Mesenchymal stem cell (in vitro differentiated cells and primary cell): ENCODE measurements at regions not wholly inside any gene's neighbourhood (a gene's known extent, or its start where the extent isn't known, plus 50 kb on each side); places are given as distances from the start of the nearest gene placed in this dataset.

Source experiments
- DNase-seq: peaks from one replicate; pipeline ENCODE4 v3.0.0-alpha.2; 2013
- H2AFZ ChIP-seq: one replicate; pipeline ENCODE4 v1.6.1; 2013; ENCODE audit warnings: low read depth, mild to moderate bottlenecking, control low read depth, inconsistent platforms, low read length, moderate library complexity
- H2AK5ac ChIP-seq: 2 replicates; pipeline ENCODE4 v1.6.1; 2013; ENCODE audit warnings: low read length, moderate library complexity, mild to moderate bottlenecking, inconsistent platforms; ENCODE audit not compliant: severe bottlenecking
- H2BK120ac ChIP-seq: one replicate; pipeline ENCODE4 v1.6.1; 2013; ENCODE audit warnings: low read depth, mild to moderate bottlenecking, inconsistent platforms, low read length, moderate library complexity
- H2BK12ac ChIP-seq, 2 experiments: one replicate each; pipeline ENCODE4 v1.6.1; 2013; ENCODE audit warnings: inconsistent platforms in 2 of 2, low read length in 2 of 2, mild to moderate bottlenecking in 2 of 2, moderate library complexity in 2 of 2, control low read depth in 1 of 2
- H2BK15ac ChIP-seq: one replicate; pipeline ENCODE4 v1.6.1; 2013; ENCODE audit warnings: mild to moderate bottlenecking, low read depth, inconsistent platforms; ENCODE audit not compliant: poor library complexity, severe bottlenecking
- H2BK5ac ChIP-seq: 2 replicates; pipeline ENCODE4 v1.6.1; 2013; ENCODE audit warnings: low read depth, mild to moderate bottlenecking, low read length, control low read depth, inconsistent platforms; ENCODE audit not compliant: poor library complexity, severe bottlenecking
- H3K14ac ChIP-seq, 2 experiments: one replicate each; pipeline ENCODE4 v1.6.1; 2013; ENCODE audit warnings: inconsistent platforms in 2 of 2, low read length in 2 of 2, control low read depth in 1 of 2, mild to moderate bottlenecking in 1 of 2, moderate library complexity in 1 of 2
- H3K18ac ChIP-seq, 2 experiments: one replicate each; pipeline ENCODE4 v1.6.1; 2013; ENCODE audit warnings: inconsistent platforms in 2 of 2, low read length in 2 of 2, control low read depth in 1 of 2, low read depth in 1 of 2, mild to moderate bottlenecking in 1 of 2
- H3K23ac ChIP-seq, 2 experiments: one replicate each; pipeline ENCODE4 v1.6.1; 2013; ENCODE audit warnings: inconsistent platforms in 2 of 2, low read length in 2 of 2, mild to moderate bottlenecking in 2 of 2, moderate library complexity in 2 of 2, control low read depth in 1 of 2
- H3K27ac ChIP-seq: 2 replicates; pipeline ENCODE4 v1.5.1; 2013; ENCODE audit warnings: mild to moderate bottlenecking, moderate library complexity, low read length, control low read depth, inconsistent platforms; ENCODE audit not compliant: poor library complexity, severe bottlenecking
- H3K27me3 ChIP-seq, 2 experiments: 2 replicates each; pipeline versions ENCODE4 v1.6.1 to v1.7.0; 2013; ENCODE audit warnings: low read length in 2 of 2, mild to moderate bottlenecking in 2 of 2, moderate library complexity in 2 of 2, control low read depth in 1 of 2, inconsistent platforms in 1 of 2; ENCODE audit not compliant: control insufficient read depth in 1 of 2, insufficient read depth in 1 of 2
- H3K36me3 ChIP-seq, 2 experiments: 2 replicates each; pipeline versions ENCODE4 v1.6.1 to v1.7.0; 2013; ENCODE audit warnings: low read length in 2 of 2, control low read depth in 1 of 2, inconsistent platforms in 1 of 2, low read depth in 1 of 2, mild to moderate bottlenecking in 1 of 2; ENCODE audit not compliant: insufficient read depth in 2 of 2, control insufficient read depth in 1 of 2
- H3K4ac ChIP-seq, 2 experiments: one replicate each; pipeline ENCODE4 v1.6.1; 2013; ENCODE audit warnings: inconsistent platforms in 2 of 2, low read length in 2 of 2, mild to moderate bottlenecking in 2 of 2, moderate library complexity in 2 of 2, control low read depth in 1 of 2, low read depth in 1 of 2
- H3K4me1 ChIP-seq: 2 replicates; pipeline ENCODE4 v1.6.1; 2013; ENCODE audit warnings: low read depth, low read length, control low read depth; ENCODE audit not compliant: control insufficient read depth, insufficient read depth
- H3K4me2 ChIP-seq: 2 replicates; pipeline ENCODE4 v1.6.1; 2013; ENCODE audit warnings: low read length, mild to moderate bottlenecking, inconsistent platforms; ENCODE audit not compliant: poor library complexity, severe bottlenecking
- H3K4me3 ChIP-seq, 2 experiments: 2 replicates each; pipeline versions ENCODE4 v1.5.1 to v1.7.0; 2013; ENCODE audit warnings: low read length in 2 of 2, mild to moderate bottlenecking in 2 of 2, control low read depth in 1 of 2, low read depth in 1 of 2; ENCODE audit not compliant: insufficient read depth in 1 of 2
- H3K79me1 ChIP-seq: replicated peaks from 2 replicates; pipeline ENCODE4 v1.6.1; 2013; ENCODE audit warnings: mild to moderate bottlenecking, control low read depth, low read length, inconsistent platforms; ENCODE audit not compliant: poor library complexity, severe bottlenecking
- H3K9ac ChIP-seq: 2 replicates; pipeline ENCODE4 v1.7.0; 2013; ENCODE audit warnings: mild to moderate bottlenecking, low read length, moderate library complexity
- H3K9me3 ChIP-seq: 2 replicates; pipeline ENCODE4 v1.7.0; 2013; ENCODE audit warnings: mild to moderate bottlenecking, low read length; ENCODE audit not compliant: control insufficient read depth
- H4K8ac ChIP-seq: one replicate; pipeline ENCODE4 v1.6.1; 2013; ENCODE audit warnings: inconsistent platforms, mild to moderate bottlenecking, low read length, moderate library complexity
- H4K91ac ChIP-seq: one replicate; pipeline ENCODE4 v1.6.1; 2013; ENCODE audit warnings: mild to moderate bottlenecking, low read length, inconsistent platforms
- WGBS: methylation state at CpG from one replicate; pipeline ENCODE4 v1.1.7; 2013; ENCODE audit warnings: mixed read lengths; 5-methylcytosine and 5-hydroxymethylcytosine counted together

GRCh38 chr2:46828491-46829230 lies 86.9 kb downstream of the MCFD2 start:
- H2BK5ac ChIP-seq: no peak overlapping the region
- WGBS: 97% methylated on average over 2 of the region's 2 CpGs
- no peak overlapping the region for H3K4me2 ChIP-seq
- no peak overlapping the region for H4K8ac ChIP-seq
- no peak overlapping the region for H2BK120ac ChIP-seq
- no peaks in the 10 kb centered on the region for H3K36me3 ChIP-seq
- no peak overlapping the region for H2AFZ ChIP-seq
- H3K23ac ChIP-seq: no peak overlapping the region
- H3K4me1 ChIP-seq: peaks cover 27% of the 10 kb centered on the region
- no peak overlapping the region for H3K4ac ChIP-seq
- H3K14ac ChIP-seq: no peak overlapping the region
- H2AK5ac ChIP-seq: no peak overlapping the region
- peaks cover 9% of the 10 kb centered on the region for H3K9me3 ChIP-seq
- no peaks in the 10 kb centered on the region for H3K27me3 ChIP-seq
- DNase-seq: no peak
- H3K9ac ChIP-seq: peak overlapping the region; percentile 53
- no peaks in the 10 kb centered on the region for H3K79me1 ChIP-seq
- H2BK12ac ChIP-seq: peak overlapping the region in 1 of 2 experiments; percentile 64
- peak overlapping the region; percentile 46 to 48 for H3K18ac ChIP-seq
- peak overlapping the region; percentile 54 for H4K91ac ChIP-seq
- H3K27ac ChIP-seq: no peak overlapping the region
- H3K4me3 ChIP-seq: peak overlapping the region in 1 of 2 experiments; percentile 2
- no peak overlapping the region for H2BK15ac ChIP-seq

DNA sequence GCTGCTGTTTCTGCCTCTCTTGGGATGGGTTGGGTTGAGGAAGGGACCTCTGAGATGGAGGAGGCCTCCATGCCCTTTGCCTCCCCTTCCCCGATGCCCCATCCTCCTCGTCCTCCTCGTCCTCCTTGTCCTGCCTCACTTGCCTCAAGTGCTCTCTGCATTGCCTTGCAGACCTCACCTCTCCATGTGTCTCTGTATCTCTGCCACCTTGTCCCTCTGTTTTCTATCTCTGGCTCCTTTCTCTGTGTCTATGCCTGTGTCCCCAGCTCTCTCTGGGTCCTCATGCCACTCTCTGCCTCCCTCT lies 87.5 kb downstream of the MCFD2 start:
- no peaks in the 10 kb centered on the region for H3K36me3 ChIP-seq
- H3K4me2 ChIP-seq: no peak overlapping the region
- no peak overlapping the region for H2BK15ac ChIP-seq
- H3K4ac ChIP-seq: no peak overlapping the region
- peak overlapping the region; percentile 53 for H3K9ac ChIP-seq
- no peaks in the 10 kb centered on the region for H3K79me1 ChIP-seq
- H3K4me1 ChIP-seq: peaks cover 27% of the 10 kb centered on the region
- no peak overlapping the region for H2BK120ac ChIP-seq
- H2BK12ac ChIP-seq: peak overlapping the region in 1 of 2 experiments; percentile 60
- H4K8ac ChIP-seq: no peak overlapping the region
- peaks cover 3% of the 10 kb centered on the region for H3K9me3 ChIP-seq
- DNase-seq: no peak
- H3K27me3 ChIP-seq: no peaks in the 10 kb centered on the region
- 92% methylated on average over 3 of the region's 3 CpGs for WGBS
- no peak overlapping the region for H3K27ac ChIP-seq
- H4K91ac ChIP-seq: no peak overlapping the region
- peak overlapping the region in 1 of 2 experiments; percentile 29 for H3K4me3 ChIP-seq
- no peak overlapping the region for H2BK5ac ChIP-seq
- no peak overlapping the region for H2AK5ac ChIP-seq
- no peak overlapping the region for H3K23ac ChIP-seq
- peak overlapping the region; percentile 4 to 65 for H3K18ac ChIP-seq
- H2AFZ ChIP-seq: no peak overlapping the region
- peak overlapping the region in 1 of 2 experiments; percentile 90 for H3K14ac ChIP-seq

DNA sequence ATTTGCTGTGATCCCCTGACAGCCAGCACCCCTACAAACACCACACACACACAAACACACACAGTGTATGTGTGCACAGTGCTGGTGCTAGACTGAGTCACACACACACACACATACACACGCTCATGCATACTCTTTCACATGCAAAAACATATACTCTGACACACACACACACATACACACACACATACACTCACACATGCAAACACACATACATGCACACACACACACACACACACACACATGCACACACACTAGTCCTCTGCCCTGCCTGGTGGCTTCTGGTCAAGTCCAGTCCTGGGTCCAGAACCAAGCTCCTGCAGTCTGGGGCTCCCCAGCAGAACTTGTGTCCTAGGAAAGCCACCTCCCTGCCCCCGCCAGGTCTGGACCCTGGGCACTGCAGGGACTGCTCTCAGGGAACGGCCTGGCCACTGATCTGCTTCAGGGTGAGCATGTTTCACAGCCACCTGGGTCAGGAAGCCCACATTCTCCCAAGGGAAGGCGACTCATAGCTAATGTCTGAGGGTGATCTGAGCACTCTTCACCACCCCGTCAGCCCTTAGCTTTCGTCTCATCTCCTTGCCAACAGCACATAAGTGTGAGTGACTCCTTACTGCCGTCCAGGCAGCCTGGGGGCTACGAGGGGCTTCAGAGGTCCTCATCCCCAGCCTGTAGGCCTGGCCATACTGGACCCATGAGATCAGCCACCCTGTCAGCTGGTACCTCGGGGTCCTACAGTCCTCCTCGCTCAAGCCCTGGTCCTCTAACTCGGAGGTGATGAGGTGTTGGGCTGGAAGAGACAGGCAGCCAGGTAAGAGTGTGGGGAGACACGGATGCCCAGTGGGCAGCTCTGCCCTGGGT lies 88.1 kb downstream of the MCFD2 start:
- Histone ChIP-seq H3K9ac (peak overlapping the region; percentile 53), H2BK120ac (no peak overlapping the region), H3K27me3 (no peaks in the 10 kb centered on the region), H3K4me1 (peaks cover 27% of the 10 kb centered on the region), H3K27ac (no peak overlapping the region), H3K9me3 (no peaks in the 10 kb centered on the region), H4K8ac (no peak overlapping the region), H3K14ac (peak overlapping the region in 1 of 2 experiments; percentile 90), H4K91ac (peak overlapping the region; percentile 27), H2BK5ac (no peak overlapping the region), H3K79me1 (no peaks in the 10 kb centered on the region), H3K36me3 (no peaks in the 10 kb centered on the region), H3K18ac (peak overlapping the region; percentile 4 to 65), H2BK12ac (peak overlapping the region in 1 of 2 experiments; percentile 60), H2BK15ac (no peak overlapping the region), H2AFZ (no peak overlapping the region), H3K4me2 (no peak overlapping the region), H3K4me3 (peak overlapping the region in 1 of 2 experiments; percentile 29), H2AK5ac (no peak overlapping the region), H3K4ac (no peak overlapping the region), H3K23ac (peak overlapping the region in 1 of 2 experiments; percentile 66)
- peak; percentile 61 for DNase-seq
- WGBS: 83% methylated on average over 12 of the region's 12 CpGs

GRCh38 chr2:46826569-46827245 lies 88.9 kb downstream of the MCFD2 start:
- Histone ChIP-seq H2BK120ac (no peak overlapping the region), H3K9me3 (no peaks in the 10 kb centered on the region), H3K4ac (no peak overlapping the region), H3K27me3 (no peaks in the 10 kb centered on the region), H4K91ac (peak overlapping the region; percentile 27), H3K4me1 (peaks cover 27% of the 10 kb centered on the region), H2BK15ac (no peak overlapping the region), H3K27ac (no peak overlapping the region), H2BK12ac (peak overlapping the region; percentile 11 to 15), H3K23ac (no peak overlapping the region), H3K36me3 (no peaks in the 10 kb centered on the region), H3K18ac (peak overlapping the region; percentile 16 to 19), H2AK5ac (peak overlapping the region; percentile 46), H3K14ac (peak overlapping the region in 1 of 2 experiments; percentile 69), H3K79me1 (no peaks in the 10 kb centered on the region), H2BK5ac (no peak overlapping the region), H2AFZ (no peak overlapping the region), H3K9ac (peak overlapping the region; percentile 18), H3K4me3 (no peak overlapping the region), H4K8ac (no peak overlapping the region), H3K4me2 (no peak overlapping the region)
- WGBS: 89% methylated on average over 14 of the region's 15 CpGs
- no peak for DNase-seq
